ENCODE measurements at regions not wholly inside any gene's neighbourhood (a gene's known extent, or its start where the extent isn't known, plus 50 kb on each side); places are given as distances from the start of the nearest gene placed in this dataset.

GRCh38 chr13:83125791-83126190 lies 756.5 kb downstream of the SLITRK1 start:
- TF ChIP-seq, protein P1, sequence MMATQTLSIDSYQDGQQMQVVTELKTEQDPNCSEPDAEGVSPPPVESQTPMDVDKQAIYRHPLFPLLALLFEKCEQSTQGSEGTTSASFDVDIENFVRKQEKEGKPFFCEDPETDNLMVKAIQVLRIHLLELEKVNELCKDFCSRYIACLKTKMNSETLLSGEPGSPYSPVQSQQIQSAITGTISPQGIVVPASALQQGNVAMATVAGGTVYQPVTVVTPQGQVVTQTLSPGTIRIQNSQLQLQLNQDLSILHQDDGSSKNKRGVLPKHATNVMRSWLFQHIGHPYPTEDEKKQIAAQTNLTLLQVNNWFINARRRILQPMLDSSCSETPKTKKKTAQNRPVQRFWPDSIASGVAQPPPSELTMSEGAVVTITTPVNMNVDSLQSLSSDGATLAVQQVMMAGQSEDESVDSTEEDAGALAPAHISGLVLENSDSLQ (IDR thresholded peaks at IDR 0.05), result no peak
- no peak for TF ChIP-seq FOXA1 (IDR thresholded peaks at IDR 0.05)
- no peak for TF ChIP-seq LEF1 (IDR thresholded peaks at IDR 0.05; ENCODE audit: borderline replicate concordance)
- TF ChIP-seq ARNT (IDR thresholded peaks at IDR 0.05), result no peak
